Ishikawa (cell line): ENCODE measurements at regions not wholly inside any gene's neighbourhood (a gene's known extent, or its start where the extent isn't known, plus 50 kb on each side); places are given as distances from the start of the nearest gene placed in this dataset.

ENCODE experiments used
- CEBPB ChIP-seq: IDR thresholded peaks from 2 replicates; pipeline ENCODE4 v1.6.1; 2012
- CREB1 ChIP-seq: IDR thresholded peaks from 2 replicates; pipeline ENCODE4 v1.6.1; 2012; ENCODE audit warnings: low read depth
- EGR1 ChIP-seq: IDR thresholded peaks from 2 replicates; pipeline ENCODE4 v1.6.1; 2012
- EP300 ChIP-seq: IDR thresholded peaks from 2 replicates; pipeline ENCODE4 v1.6.1; 2012; ENCODE audit warnings: borderline replicate concordance
- FOXM1 ChIP-seq: IDR thresholded peaks from 2 replicates; pipeline ENCODE4 v1.6.1; 2012; ENCODE audit warnings: low read depth, borderline replicate concordance
- NFIC ChIP-seq: IDR thresholded peaks from 2 replicates; pipeline ENCODE4 v1.6.1; 2012
- RAD21 ChIP-seq: IDR thresholded peaks from 2 replicates; pipeline ENCODE4 v1.6.1; 2012; ENCODE audit warnings: low read depth
- TAF1 ChIP-seq: IDR thresholded peaks from 2 replicates; pipeline ENCODE4 v1.6.1; 2012; ENCODE audit warnings: low read depth, mild to moderate bottlenecking
- TCF12 ChIP-seq: IDR thresholded peaks from 2 replicates; pipeline ENCODE4 v1.6.1; 2012; ENCODE audit warnings: low read depth
- TEAD4 ChIP-seq: IDR thresholded peaks from 2 replicates; pipeline ENCODE4 v1.6.1; 2012
- YY1 ChIP-seq: IDR thresholded peaks from 2 replicates; pipeline ENCODE4 v1.6.1; 2012; ENCODE audit warnings: low read depth
- ZBTB7A ChIP-seq: IDR thresholded peaks from 2 replicates; pipeline ENCODE4 v1.6.1; 2012; ENCODE audit warnings: low read depth
- TF ChIP-seq, protein P1 (sequence below): IDR thresholded peaks from 2 replicates; pipeline ENCODE4 v1.6.1; 2012; ENCODE audit warnings: low read depth, mild to moderate bottlenecking
- TF ChIP-seq, protein P2 (sequence below): IDR thresholded peaks from 2 replicates; pipeline ENCODE4 v1.6.1; 2012
- TF ChIP-seq, protein P3 (sequence below): IDR thresholded peaks from 2 replicates; pipeline ENCODE4 v1.6.1; 2012

DNA sequence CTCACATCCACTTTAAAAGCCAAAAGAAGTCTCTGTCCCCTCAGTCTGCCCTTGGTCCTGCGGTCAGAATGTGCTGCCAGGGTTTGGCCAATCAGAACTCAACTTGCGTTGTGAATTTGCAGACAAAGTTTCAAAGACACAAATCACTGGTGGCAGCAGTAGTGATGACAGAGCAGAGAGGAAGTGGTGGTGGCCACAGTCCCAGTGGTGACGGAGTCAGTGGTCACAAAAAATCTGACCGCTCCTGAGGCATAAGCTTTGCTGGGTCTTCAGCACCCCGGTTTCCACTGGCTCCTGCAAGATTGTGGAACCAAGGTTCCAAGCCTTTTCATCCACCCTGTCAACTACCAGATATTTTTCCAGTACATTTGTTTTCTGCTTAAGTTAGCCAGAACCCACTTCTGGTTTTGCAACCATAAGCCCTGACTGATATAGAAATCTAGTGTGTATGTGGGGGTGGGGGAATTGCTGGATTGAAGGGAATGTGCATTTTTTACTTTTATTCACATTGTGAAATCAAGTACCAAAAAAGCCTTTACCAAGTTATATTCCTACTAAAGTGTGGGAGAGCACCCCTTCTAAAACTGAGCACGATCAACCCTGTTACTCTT lies 112.3 kb downstream of the TMPRSS5 start:
- TF ChIP-seq TCF12 = no peak
- TF ChIP-seq EGR1 = no peak
- TF ChIP-seq TAF1 = no peak
- no peak for TF ChIP-seq CREB1
- TF ChIP-seq YY1 = no peak
- TF ChIP-seq EP300 = no peak
- TF ChIP-seq, protein P1, sequence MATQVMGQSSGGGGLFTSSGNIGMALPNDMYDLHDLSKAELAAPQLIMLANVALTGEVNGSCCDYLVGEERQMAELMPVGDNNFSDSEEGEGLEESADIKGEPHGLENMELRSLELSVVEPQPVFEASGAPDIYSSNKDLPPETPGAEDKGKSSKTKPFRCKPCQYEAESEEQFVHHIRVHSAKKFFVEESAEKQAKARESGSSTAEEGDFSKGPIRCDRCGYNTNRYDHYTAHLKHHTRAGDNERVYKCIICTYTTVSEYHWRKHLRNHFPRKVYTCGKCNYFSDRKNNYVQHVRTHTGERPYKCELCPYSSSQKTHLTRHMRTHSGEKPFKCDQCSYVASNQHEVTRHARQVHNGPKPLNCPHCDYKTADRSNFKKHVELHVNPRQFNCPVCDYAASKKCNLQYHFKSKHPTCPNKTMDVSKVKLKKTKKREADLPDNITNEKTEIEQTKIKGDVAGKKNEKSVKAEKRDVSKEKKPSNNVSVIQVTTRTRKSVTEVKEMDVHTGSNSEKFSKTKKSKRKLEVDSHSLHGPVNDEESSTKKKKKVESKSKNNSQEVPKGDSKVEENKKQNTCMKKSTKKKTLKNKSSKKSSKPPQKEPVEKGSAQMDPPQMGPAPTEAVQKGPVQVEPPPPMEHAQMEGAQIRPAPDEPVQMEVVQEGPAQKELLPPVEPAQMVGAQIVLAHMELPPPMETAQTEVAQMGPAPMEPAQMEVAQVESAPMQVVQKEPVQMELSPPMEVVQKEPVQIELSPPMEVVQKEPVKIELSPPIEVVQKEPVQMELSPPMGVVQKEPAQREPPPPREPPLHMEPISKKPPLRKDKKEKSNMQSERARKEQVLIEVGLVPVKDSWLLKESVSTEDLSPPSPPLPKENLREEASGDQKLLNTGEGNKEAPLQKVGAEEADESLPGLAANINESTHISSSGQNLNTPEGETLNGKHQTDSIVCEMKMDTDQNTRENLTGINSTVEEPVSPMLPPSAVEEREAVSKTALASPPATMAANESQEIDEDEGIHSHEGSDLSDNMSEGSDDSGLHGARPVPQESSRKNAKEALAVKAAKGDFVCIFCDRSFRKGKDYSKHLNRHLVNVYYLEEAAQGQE = no peak
- no peak for TF ChIP-seq RAD21
- TF ChIP-seq CEBPB = no peak
- no peak for TF ChIP-seq ZBTB7A
- TF ChIP-seq NFIC = no peak
- TF ChIP-seq, protein P2, sequence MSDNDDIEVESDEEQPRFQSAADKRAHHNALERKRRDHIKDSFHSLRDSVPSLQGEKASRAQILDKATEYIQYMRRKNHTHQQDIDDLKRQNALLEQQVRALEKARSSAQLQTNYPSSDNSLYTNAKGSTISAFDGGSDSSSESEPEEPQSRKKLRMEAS = no peak
- TF ChIP-seq FOXM1 = no peak
- TF ChIP-seq TEAD4 = no peak

DNA sequence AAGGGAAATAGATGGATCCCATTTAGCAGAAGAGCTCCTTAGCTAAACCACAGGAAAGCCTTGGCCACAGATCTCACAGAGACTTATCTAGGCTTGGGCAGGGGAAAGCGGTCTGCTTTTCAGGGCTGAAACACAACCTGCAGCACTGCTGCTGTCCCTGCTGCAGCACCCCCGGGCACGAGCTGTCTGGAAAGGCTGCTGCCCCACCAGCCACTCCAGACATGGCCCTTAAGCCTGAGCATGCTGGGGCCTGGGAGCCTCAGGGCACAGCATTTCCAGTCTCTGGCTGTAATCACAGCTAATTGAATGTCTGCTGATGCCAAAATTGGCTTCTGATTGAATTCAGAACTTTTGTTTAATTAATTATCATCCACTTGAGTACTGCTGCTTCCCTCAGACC lies 115.0 kb downstream of the TMPRSS5 start:
- TF ChIP-seq EP300 = no peak
- TF ChIP-seq NFIC = no peak
- TF ChIP-seq RAD21 = no peak
- TF ChIP-seq CEBPB = no peak
- no peak for TF ChIP-seq ZBTB7A
- TF ChIP-seq, protein P1 = no peak

DNA sequence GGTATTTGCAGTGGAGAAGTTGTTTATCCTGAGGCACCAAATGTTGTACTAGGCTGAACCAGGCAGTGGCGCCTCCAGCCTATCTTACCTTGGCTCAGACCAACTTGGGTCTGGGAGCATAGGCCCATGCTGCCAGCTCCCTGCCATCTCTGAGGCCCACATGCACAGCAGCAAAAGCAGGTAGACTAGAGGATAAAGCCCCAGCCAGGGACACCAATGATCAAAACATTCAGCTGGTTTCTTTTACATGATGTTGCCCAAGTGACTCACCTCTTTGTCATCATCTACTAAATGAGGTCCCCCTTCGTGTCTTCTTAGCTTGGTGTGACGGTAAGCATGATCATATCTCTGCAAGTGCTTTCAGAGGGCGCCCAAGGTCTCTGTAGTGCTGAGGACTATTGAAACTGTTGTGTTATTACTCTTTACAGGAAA lies 112.1 kb upstream of the DRD2 start:
- TF ChIP-seq YY1 (no peak), TCF12 (no peak), CREB1 (no peak), TAF1 (no peak), RAD21 (peak; percentile 24; the same call in 1 of the 2 replicates), FOXM1 (no peak)

DNA sequence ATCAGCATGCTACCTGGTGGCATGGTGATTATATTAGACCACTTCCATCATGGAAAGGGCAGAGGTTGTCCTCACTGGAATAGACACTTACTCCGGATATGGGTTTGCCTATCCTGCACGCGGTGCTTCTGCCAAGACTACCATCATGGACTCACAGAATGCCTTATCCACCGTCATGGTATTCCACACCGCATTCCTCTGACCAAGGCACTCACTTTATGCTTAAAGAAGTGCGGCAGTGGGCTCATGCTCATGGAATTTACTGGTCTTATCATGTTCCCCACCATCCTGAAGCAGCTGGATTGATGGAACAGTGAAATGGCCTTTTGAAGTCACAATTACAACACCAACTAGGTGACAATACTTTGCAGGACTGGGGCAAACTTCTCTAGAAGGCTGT lies 109.2 kb upstream of the DRD2 start:
- TF ChIP-seq NFIC = no peak
- no peak for TF ChIP-seq EGR1
- TF ChIP-seq, protein P2 = no peak

DNA sequence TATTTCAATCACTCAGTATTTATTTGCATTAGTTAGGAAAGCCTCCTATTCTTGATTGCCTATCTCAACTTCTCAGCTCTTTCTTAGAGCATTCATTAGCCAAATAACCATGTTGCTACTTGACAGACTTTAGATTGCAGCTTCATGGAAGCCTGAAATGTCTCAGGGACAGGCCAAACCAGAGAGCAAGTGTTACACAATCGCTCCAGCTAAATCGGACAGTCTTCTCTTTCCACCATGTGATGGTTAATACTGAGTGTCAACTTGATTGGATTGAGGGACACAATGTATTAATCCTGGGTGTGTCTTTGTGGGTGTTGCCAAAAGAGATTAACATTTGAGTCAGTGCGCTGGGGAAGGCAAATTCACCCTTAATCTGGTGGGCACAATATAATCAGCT lies 106.5 kb upstream of the DRD2 start:
- TF ChIP-seq TAF1 = no peak
- TF ChIP-seq YY1 = no peak
- no peak for TF ChIP-seq CEBPB
- TF ChIP-seq RAD21 = no peak
- TF ChIP-seq, protein P3, sequence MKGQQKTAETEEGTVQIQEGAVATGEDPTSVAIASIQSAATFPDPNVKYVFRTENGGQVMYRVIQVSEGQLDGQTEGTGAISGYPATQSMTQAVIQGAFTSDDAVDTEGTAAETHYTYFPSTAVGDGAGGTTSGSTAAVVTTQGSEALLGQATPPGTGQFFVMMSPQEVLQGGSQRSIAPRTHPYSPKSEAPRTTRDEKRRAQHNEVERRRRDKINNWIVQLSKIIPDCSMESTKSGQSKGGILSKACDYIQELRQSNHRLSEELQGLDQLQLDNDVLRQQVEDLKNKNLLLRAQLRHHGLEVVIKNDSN = no peak
- no peak for TF ChIP-seq ZBTB7A
- no peak for TF ChIP-seq NFIC
- TF ChIP-seq CREB1 = no peak
- no peak for TF ChIP-seq EP300
- TF ChIP-seq EGR1 = no peak
- TF ChIP-seq TEAD4 = no peak
- TF ChIP-seq, protein P2 = no peak
- no peak for TF ChIP-seq TCF12
- TF ChIP-seq, protein P1 = no peak
- no peak for TF ChIP-seq FOXM1
